CD4-positive, alpha-beta T cell (primary cell): ENCODE measurements at regions not wholly inside any gene's neighbourhood (a gene's known extent, or its start where the extent isn't known, plus 50 kb on each side); places are given as distances from the start of the nearest gene placed in this dataset.

Source experiments
- ATAC-seq: fragments of 200-7000 bp; cut with Tn5 transposase; one replicate; pipeline ENCODE4 v1.10.0; 2022; ENCODE audit warnings: mild to moderate bottlenecking; ENCODE audit not compliant: poor library complexity
- CTCF ChIA-PET: fragments of 350-600 bp; sonication (Branson Sonifier 250); formaldehyde crosslinking; loops from one replicate; lab custom pipeline; 2021; ENCODE audit warnings: antibody characterized with exemption, inconsistent platforms; lab: Charles Lee
- POLR2A ChIA-PET: fragments of 350-600 bp; sonication (Branson Sonifier 250); formaldehyde crosslinking; loops from one replicate; lab custom pipeline; 2021; ENCODE audit warnings: antibody characterized with exemption, inconsistent platforms; lab: Charles Lee
- DNase-seq, 14 experiments: peaks; one replicate each; pipeline ENCODE4 v3.0.0-alpha.2; 2013 to 2020; ENCODE audit warnings: mixed read lengths in 2 of 14
- H3K27ac ChIP-seq, 2 donors: one replicate each; pipeline versions ENCODE4 v1.5.1 to v1.7.0; 2013; ENCODE audit warnings: low read length in 2 of 2, low read depth in 1 of 2, mild to moderate bottlenecking in 1 of 2
- H3K27me3 ChIP-seq, 2 experiments: 1 replicate in 1 of 2; 2 replicates in 1 of 2; pipeline versions ENCODE4 v1.6.1 to v1.7.0; 2013; ENCODE audit warnings: low read length in 2 of 2, control low read depth in 1 of 2, mild to moderate bottlenecking in 1 of 2, moderate library complexity in 1 of 2; ENCODE audit not compliant: insufficient read depth in 2 of 2, control insufficient read depth in 1 of 2
- H3K36me3 ChIP-seq: one replicate; pipeline ENCODE4 v1.6.1; 2013; ENCODE audit warnings: low read length, control low read depth; ENCODE audit not compliant: insufficient read depth
- H3K4me1 ChIP-seq: one replicate; pipeline ENCODE4 v1.6.1; 2013; ENCODE audit warnings: low read length, control low read depth; ENCODE audit not compliant: insufficient read depth
- H3K4me3 ChIP-seq: one replicate; pipeline ENCODE4 v1.5.1; 2013; ENCODE audit warnings: mild to moderate bottlenecking, low read length, moderate library complexity
- H3K9me3 ChIP-seq, 2 experiments: 1 replicate in 1 of 2; 2 replicates in 1 of 2; pipeline versions ENCODE4 v1.6.1 to v1.7.0; 2013; ENCODE audit warnings: low read length in 2 of 2, mild to moderate bottlenecking in 2 of 2, control low read depth in 1 of 2, moderate library complexity in 1 of 2; ENCODE audit not compliant: control insufficient read depth in 1 of 2, insufficient read depth in 1 of 2
- H3K27ac Mint-ChIP-seq: one replicate; pipeline ENCODE4 v1.8.0; 2020; ENCODE audit warnings: mixed read lengths
- H3K27me3 Mint-ChIP-seq: one replicate; pipeline ENCODE4 v1.8.0; 2021; ENCODE audit warnings: mixed read lengths
- H3K36me3 Mint-ChIP-seq: one replicate; pipeline ENCODE4 v1.8.0; 2021; ENCODE audit warnings: low read depth, mixed read lengths
- H3K4me1 Mint-ChIP-seq: one replicate; pipeline ENCODE4 v1.8.0; 2021; ENCODE audit warnings: low read depth, mixed read lengths
- H3K4me3 Mint-ChIP-seq: one replicate; pipeline ENCODE4 v1.8.0; 2020; ENCODE audit warnings: mild to moderate bottlenecking, mixed read lengths
- H3K9me3 Mint-ChIP-seq: one replicate; pipeline ENCODE4 v1.8.0; 2020; ENCODE audit warnings: mixed read lengths
- CTCF ChIP-seq: fragments of 200-600 bp; IDR thresholded peaks from one replicate; pipeline ENCODE4 v1.8.0; 2022; ENCODE audit warnings: antibody characterized with exemption, mild to moderate bottlenecking
- intact Hi-C, 2 experiments: fragments of 100-400 bp; cut with DNase I in 1 of 2; cut with micrococcal nuclease in 1 of 2; formaldehyde crosslinking; loops; one replicate each; pipeline versions ENCODE4 v1.15.1 to v1.9.0; 2023 to 2025; cut with DNase I, micrococcal nuclease

GRCh38 chr18:61690418-61691138 is 202.2 kb downstream of the RNF152 start:
- Histone ChIP-seq H3K4me1 (no peaks in the 10 kb centered on the region), H3K27ac (no peak overlapping the region), H3K27me3 (peaks cover 0 to 2% of the 10 kb centered on the region in 2 experiments), H3K9me3 (no peaks in the 10 kb centered on the region), H3K4me3 (no peak overlapping the region), H3K36me3 (no peaks in the 10 kb centered on the region)
- Mint-ChIP-seq H3K27ac (no peak overlapping the region), H3K4me1 (no peaks in the 10 kb centered on the region), H3K9me3 (no peaks in the 10 kb centered on the region), H3K27me3 (peaks cover 5% of the 10 kb centered on the region), H3K36me3 (no peaks in the 10 kb centered on the region), H3K4me3 (no peak overlapping the region)
- CTCF ChIA-PET, result no interaction called here
- ATAC-seq, result no peak
- DNase-seq, result no peak
- no peak for TF ChIP-seq CTCF
- POLR2A ChIA-PET, result no interaction called here
- intact Hi-C loops, result no loop called here

GRCh38 chr18:61687317-61687716 is 205.5 kb downstream of the RNF152 start:
- CTCF ChIA-PET, result no interaction called here
- H3K9me3 ChIP-seq, result no peaks in the 10 kb centered on the region
- intact Hi-C loops, result no loop called here

GRCh38 chr18:61683856-61684255 is 209.0 kb downstream of the RNF152 start:
- intact Hi-C loops, result no loop called here
- Mint-ChIP-seq H3K4me1 (no peaks in the 10 kb centered on the region), H3K36me3 (no peaks in the 10 kb centered on the region), H3K27ac (no peak overlapping the region), H3K4me3 (no peak overlapping the region), H3K27me3 (peaks cover 5% of the 10 kb centered on the region), H3K9me3 (peaks cover 5% of the 10 kb centered on the region)
- H3K27me3 ChIP-seq, result no peaks in the 10 kb centered on the region
- no peaks in the 10 kb centered on the region for H3K4me1 ChIP-seq
- CTCF ChIA-PET, result no interaction called here
- H3K9me3 ChIP-seq, result peaks cover 0 to 9% of the 10 kb centered on the region in 2 experiments
- H3K36me3 ChIP-seq, result no peaks in the 10 kb centered on the region
- TF ChIP-seq CTCF, result no peak
- DNase-seq (no peak), ATAC-seq (no peak)
- H3K4me3 ChIP-seq, result no peak overlapping the region
- POLR2A ChIA-PET, result no interaction called here
- no peak overlapping the region for H3K27ac ChIP-seq

More at GRCh38 chr18:61687317-61687716, 205.5 kb downstream of the RNF152 start:
- no peaks in the 10 kb centered on the region for H3K36me3 ChIP-seq
- peaks cover 10% of the 10 kb centered on the region for H3K27me3 Mint-ChIP-seq
- no peak for TF ChIP-seq CTCF
- no peaks in the 10 kb centered on the region for H3K36me3 Mint-ChIP-seq
- no peak overlapping the region for H3K4me3 ChIP-seq
- H3K9me3 Mint-ChIP-seq, result no peaks in the 10 kb centered on the region
- no peak overlapping the region for H3K27ac Mint-ChIP-seq
- no peak overlapping the region for H3K27ac ChIP-seq
- DNase-seq (no peak), ATAC-seq (no peak)
- no peak overlapping the region for H3K4me3 Mint-ChIP-seq
- no peaks in the 10 kb centered on the region for H3K27me3 ChIP-seq
- H3K4me1 Mint-ChIP-seq, result no peaks in the 10 kb centered on the region
- no peaks in the 10 kb centered on the region for H3K4me1 ChIP-seq
- POLR2A ChIA-PET, result no interaction called here
